Islet of Langerhans (tissue), 1 donor: ENCODE measurements at regions not wholly inside any gene's neighbourhood (a gene's known extent, or its start where the extent isn't known, plus 50 kb on each side); places are given as distances from the start of the nearest gene placed in this dataset.
"Not testable (repeated sequence)": the region's sequence is repeated elsewhere in the genome, so short reads cannot be mapped to it uniquely, and the experiment has no call there.

Experiments used
- FAIRE-seq: peaks from one replicate; lab custom pipeline; 2011; peaks lifted over from hg19 to GRCh38; lab: Jason Lieb, UNC

GRCh38 chr13:105841286-105841685 is 694.2 kb downstream of the EFNB2 start:
- FAIRE-seq, result no peak

GRCh38 chr13:105838231-105838630 is 697.2 kb downstream of the EFNB2 start:
- FAIRE-seq, result no peak

- FAIRE-seq, result not testable (repeated sequence)
Observed at GRCh38 chr13:105837295-105837694, 698.2 kb downstream of the EFNB2 start.

- no peak for FAIRE-seq
Observed at GRCh38 chr13:105830821-105831220, 704.6 kb downstream of the EFNB2 start.

GRCh38 chr13:105827111-105827809 is 708.2 kb downstream of the EFNB2 start:
- no peak for FAIRE-seq

- FAIRE-seq, result no peak
Observed at GRCh38 chr13:105825071-105825470, 710.4 kb downstream of the EFNB2 start.

GRCh38 chr13:105821337-105821736 is 714.1 kb downstream of the EFNB2 start:
- no peak for FAIRE-seq

- FAIRE-seq, result no peak
Observed at GRCh38 chr13:105820415-105820814, 715.0 kb downstream of the EFNB2 start.

GRCh38 chr13:105817498-105817897 is 718.0 kb downstream of the EFNB2 start:
- FAIRE-seq, result no peak

- FAIRE-seq, result no peak
Observed at GRCh38 chr13:105816994-105817393, 718.5 kb downstream of the EFNB2 start.

- no peak for FAIRE-seq
Observed at GRCh38 chr13:105814902-105815250, 720.6 kb downstream of the EFNB2 start.

GRCh38 chr13:105814219-105814901 is 721.1 kb downstream of the EFNB2 start:
- FAIRE-seq, result no peak

GRCh38 chr13:105806628-105806920 is 728.9 kb downstream of the EFNB2 start:
- no peak for FAIRE-seq

GRCh38 chr13:105805892-105806627 is 729.4 kb downstream of the EFNB2 start:
- no peak for FAIRE-seq

- FAIRE-seq, result no peak
Observed at GRCh38 chr13:105804561-105805190, 730.8 kb downstream of the EFNB2 start.

GRCh38 chr13:105799155-105799554 is 736.3 kb downstream of the EFNB2 start:
- no peak for FAIRE-seq

- no peak for FAIRE-seq
Observed at GRCh38 chr13:105798541-105798940, 736.9 kb downstream of the EFNB2 start.

- no peak for FAIRE-seq
Observed at GRCh38 chr13:105796081-105796480, 739.4 kb downstream of the EFNB2 start.

GRCh38 chr13:105790923-105791322 is 744.5 kb downstream of the EFNB2 start:
- no peak for FAIRE-seq

- no peak for FAIRE-seq
Observed at GRCh38 chr13:105788530-105788929, 746.9 kb downstream of the EFNB2 start.

GRCh38 chr13:105787632-105788031 is 747.8 kb downstream of the EFNB2 start:
- no peak for FAIRE-seq

- no peak for FAIRE-seq
Observed at GRCh38 chr13:105785436-105785835, 750.0 kb downstream of the EFNB2 start.

GRCh38 chr13:105783261-105783660 is 752.2 kb downstream of the EFNB2 start:
- no peak for FAIRE-seq
